HepG2 (cell line): ENCODE measurements at regions not wholly inside any gene's neighbourhood (a gene's known extent, or its start where the extent isn't known, plus 50 kb on each side); places are given as distances from the start of the nearest gene placed in this dataset.

Experiments used
- ATAC-seq: fragments of 200-7000 bp; cut with Tn5 transposase; 3 replicates; pipeline ENCODE4 v1.9.1; 2020; ENCODE audit warnings: mild to moderate bottlenecking, moderate library complexity
- BruUV-seq: library from RNA; stranded (reverse); fragments of 400-500 nt; replicated peaks from 2 replicates; lab custom pipeline; 2021; lab: Mats Ljungman, UMichigan
- CTCF ChIA-PET: fragments of 300-600 bp; formaldehyde crosslinking; extraction: SDS; loops from one replicate; lab custom pipeline; 2021; ENCODE audit warnings: low total read pairs, inconsistent platforms, low intra/inter-chr PET ratio; lab: Yijun Ruan, JAX
- POLR2A ChIA-PET: fragments of 350-600 bp; sonication (Branson Sonifier 250); formaldehyde crosslinking; loops from one replicate; lab custom pipeline; 2020; ENCODE audit warnings: antibody characterized with exemption, inconsistent platforms; lab: Yijun Ruan, JAX
- DNase-seq: peaks from one replicate; pipeline ENCODE4 v3.0.0-alpha.2; 2015; ENCODE audit warnings: low spot score
- FAIRE-seq: peaks from 3 replicates; lab custom pipeline; 2011; peaks lifted over from hg19 to GRCh38; lab: Jason Lieb, UNC
- H2AFZ ChIP-seq: one replicate; pipeline ENCODE4 v1.6.1; 2011; ENCODE audit warnings: low read length, inconsistent platforms
- H3K27ac ChIP-seq: fragments of 300-600 bp; 3 replicates; pipeline ENCODE4 v1.8.0; 2011; ENCODE audit warnings: mixed run types, mild to moderate bottlenecking, mixed read lengths, low read length, inconsistent platforms; ENCODE audit not compliant: insufficient read depth; ENCODE audit errors: extremely low read length
- H3K27me3 ChIP-seq, 2 experiments: fragments of 200-600 bp in 1 of 2; 2 replicates in 1 of 2; 3 replicates in 1 of 2; pipeline versions ENCODE4 v1.6.0 to v1.8.0; 2011; ENCODE audit warnings: low read length in 2 of 2, mild to moderate bottlenecking in 2 of 2, moderate library complexity in 2 of 2, inconsistent platforms in 1 of 2; ENCODE audit not compliant: insufficient read depth in 2 of 2, control insufficient read depth in 1 of 2
- H3K36me3 ChIP-seq, 2 experiments: fragments of 200-600 bp in 1 of 2; replicated peaks in 1 of 2; 2 replicates in 1 of 2; 3 replicates in 1 of 2; pipeline versions ENCODE4 v1.5.1 to v1.8.0; 2011; ENCODE audit warnings: low read length in 2 of 2, inconsistent platforms in 1 of 2; ENCODE audit not compliant: insufficient read depth in 2 of 2, control insufficient read depth in 1 of 2
- H3K4me1 ChIP-seq: 2 replicates; pipeline ENCODE4 v1.5.1; 2012; ENCODE audit warnings: low read length, inconsistent platforms; ENCODE audit not compliant: insufficient read depth
- H3K4me2 ChIP-seq: 2 replicates; pipeline ENCODE4 v1.6.0; 2011; ENCODE audit warnings: low read depth, low read length, inconsistent platforms
- H3K4me3 ChIP-seq, 3 experiments: fragments of 200-600 bp in 1 of 3; sonication (generic), shearing (Covaris generic) in 1 of 3; replicated peaks in 1 of 3; 2 replicates each; pipeline ENCODE4 v1.5.1; 2011 to 2016; ENCODE audit warnings: low read length in 3 of 3, inconsistent platforms in 2 of 3, low read depth in 2 of 3, mild to moderate bottlenecking in 2 of 3, control low read depth in 1 of 3, mixed read lengths in 1 of 3; ENCODE audit not compliant: insufficient read depth in 1 of 3
- H3K79me2 ChIP-seq: one replicate; pipeline ENCODE4 v1.6.1; 2011; ENCODE audit warnings: low read length, inconsistent platforms; ENCODE audit not compliant: insufficient read depth
- H3K9ac ChIP-seq: 2 replicates; pipeline ENCODE4 v1.6.0; 2011; ENCODE audit warnings: mild to moderate bottlenecking, low read depth, low read length, inconsistent platforms; ENCODE audit not compliant: insufficient read depth
- H3K9me3 ChIP-seq: 2 replicates; pipeline ENCODE4 v1.5.1; 2012; ENCODE audit warnings: mild to moderate bottlenecking, low read length
- H4K20me1 ChIP-seq: 2 replicates; pipeline ENCODE4 v1.6.0; 2011; ENCODE audit warnings: inconsistent platforms, mild to moderate bottlenecking, low read length, moderate library complexity; ENCODE audit not compliant: insufficient read depth
- CBFB ChIP-seq: sonication (generic); formaldehyde crosslinking; IDR thresholded peaks from 2 replicates; pipeline ENCODE4 v1.4.0; 2020; ENCODE audit warnings: missing genetic modification reagents
- CREB1 ChIP-seq, 2 experiments: fragments of 450-650 bp in 1 of 2; IDR thresholded peaks; 2 replicates each; pipeline ENCODE4 v1.6.1; 2016 to 2017; ENCODE audit warnings: control low read depth in 1 of 2, mild to moderate bottlenecking in 1 of 2, missing compliant biosample characterization in 1 of 2, missing genetic modification characterization in 1 of 2
- HOXA9 ChIP-seq: sonication (generic); formaldehyde crosslinking; IDR thresholded peaks from 2 replicates; pipeline ENCODE4 v1.8.1; 2022; ENCODE audit warnings: missing genetic modification reagents, mild to moderate bottlenecking, moderate library complexity, borderline replicate concordance
- MAF1 ChIP-seq: sonication (generic); formaldehyde crosslinking; IDR thresholded peaks from 2 replicates; pipeline ENCODE4 v1.5.0; 2020; ENCODE audit warnings: missing genetic modification reagents, borderline replicate concordance
- MBD4 ChIP-seq: IDR thresholded peaks from 2 replicates; pipeline ENCODE4 v1.6.1; 2012; ENCODE audit warnings: low read length, inconsistent platforms, borderline replicate concordance
- MIER3 ChIP-seq: IDR thresholded peaks from 2 replicates; pipeline ENCODE4 v1.6.1; 2016; ENCODE audit warnings: missing compliant biosample characterization, borderline replicate concordance
- NFYB ChIP-seq: sonication (generic); formaldehyde crosslinking; IDR thresholded peaks from 2 replicates; pipeline ENCODE4 v1.4.0; 2020; ENCODE audit warnings: missing genetic modification reagents
- RFXAP ChIP-seq: sonication (generic); formaldehyde crosslinking; IDR thresholded peaks from 2 replicates; pipeline ENCODE4 v1.4.0; 2020; ENCODE audit warnings: missing genetic modification reagents, borderline replicate concordance
- SALL1 ChIP-seq: sonication (generic); formaldehyde crosslinking; IDR thresholded peaks from 2 replicates; pipeline ENCODE4 v1.8.0; 2022; ENCODE audit warnings: mild to moderate bottlenecking, missing genetic modification reagents
- SP5 ChIP-seq: IDR thresholded peaks from 2 replicates; pipeline ENCODE4 v1.6.1; 2016; ENCODE audit warnings: low read depth, borderline replicate concordance
- ZEB1 ChIP-seq: IDR thresholded peaks from 2 replicates; pipeline ENCODE4 v1.6.1; 2012; ENCODE audit warnings: mild to moderate bottlenecking, low read depth, inconsistent platforms; ENCODE audit not compliant: insufficient replicate concordance
- ZNF136 ChIP-seq: sonication (generic); formaldehyde crosslinking; IDR thresholded peaks from 2 replicates; pipeline ENCODE4 v1.8.1; 2022; ENCODE audit warnings: low read depth, mild to moderate bottlenecking, moderate library complexity, missing genetic modification reagents
- ZNF251 ChIP-seq: sonication (generic); formaldehyde crosslinking; IDR thresholded peaks from 2 replicates; pipeline ENCODE4 v1.9.0; 2021; ENCODE audit warnings: mild to moderate bottlenecking, missing genetic modification reagents
- ZNF709 ChIP-seq: sonication (generic); formaldehyde crosslinking; IDR thresholded peaks from 2 replicates; pipeline ENCODE4 v1.5.0; 2020; ENCODE audit warnings: mild to moderate bottlenecking, missing genetic modification reagents
- ZNF761 ChIP-seq: sonication (generic); formaldehyde crosslinking; conservative IDR thresholded peaks from 2 replicates; pipeline ENCODE4 v1.4.0; 2020; ENCODE audit warnings: mild to moderate bottlenecking, missing genetic modification reagents
- ZNF883 ChIP-seq: sonication (generic); formaldehyde crosslinking; IDR thresholded peaks from 2 replicates; pipeline ENCODE4 v1.5.1; 2020; ENCODE audit warnings: mild to moderate bottlenecking, missing genetic modification reagents; ENCODE audit errors: not compliant biosample characterization
- ZSCAN9 ChIP-seq: IDR thresholded peaks from 2 replicates; pipeline ENCODE4 v1.6.1; 2016; ENCODE audit warnings: borderline replicate concordance
- WGBS: methylation state at CpG from one replicate; pipeline ENCODE4 v1.1.6; 2017; ENCODE audit warnings: low lambda C conversion rate; 5-methylcytosine and 5-hydroxymethylcytosine counted together
- in situ Hi-C: cut with HindIII; loops from 2 replicates; pipeline ENCODE4 v1.10.0; 2017; ENCODE audit warnings: low pct_unique_long_range_greater_than_20kb; ENCODE audit not compliant: extremely low pct_ligation_motif_present
- intact Hi-C: fragments of 100-400 bp; cut with micrococcal nuclease; formaldehyde crosslinking; loops from one replicate; pipeline ENCODE4 v1.10.0; 2022; ENCODE audit not compliant: unreplicated experiment
- TF ChIP-seq, protein P1 (sequence below): sonication (generic); formaldehyde crosslinking; conservative IDR thresholded peaks from 2 replicates; pipeline ENCODE4 v1.4.0; 2020; ENCODE audit warnings: missing genetic modification reagents
- TF ChIP-seq, protein P2 (sequence below): sonication (generic); formaldehyde crosslinking; conservative IDR thresholded peaks from 2 replicates; pipeline ENCODE4 v1.4.0; 2020; ENCODE audit warnings: missing genetic modification reagents
- TF ChIP-seq, protein P3 (sequence below): IDR thresholded peaks from 2 replicates; pipeline ENCODE4 v1.6.1; 2016; ENCODE audit warnings: missing biosample characterization, missing genetic modification reagents, low read depth
- TF ChIP-seq, protein P4 (sequence below): IDR thresholded peaks from 2 replicates; pipeline ENCODE4 v1.6.1; 2016; ENCODE audit warnings: missing compliant biosample characterization, missing genetic modification reagents, borderline replicate concordance

DNA sequence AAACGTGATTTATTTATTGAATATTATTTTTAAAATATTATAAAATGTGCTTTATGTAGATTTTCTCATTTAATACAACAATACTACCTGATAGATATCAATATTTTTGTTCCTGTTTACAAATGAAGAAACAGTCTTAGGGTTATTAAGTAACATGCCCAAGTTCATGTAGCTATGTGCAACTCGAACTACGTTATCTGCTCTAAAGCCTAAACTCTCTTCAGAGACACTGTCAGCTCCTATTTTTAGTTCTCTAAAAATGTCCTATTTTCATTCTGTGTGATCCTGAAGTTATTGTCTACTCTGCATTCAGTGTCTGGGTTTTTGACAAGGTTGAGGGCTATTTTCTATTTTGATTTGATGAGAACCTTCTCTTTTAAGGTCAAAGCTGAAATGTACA is 550.1 kb upstream of the B3GALT2 start (continued):
- TF ChIP-seq, protein P1, sequence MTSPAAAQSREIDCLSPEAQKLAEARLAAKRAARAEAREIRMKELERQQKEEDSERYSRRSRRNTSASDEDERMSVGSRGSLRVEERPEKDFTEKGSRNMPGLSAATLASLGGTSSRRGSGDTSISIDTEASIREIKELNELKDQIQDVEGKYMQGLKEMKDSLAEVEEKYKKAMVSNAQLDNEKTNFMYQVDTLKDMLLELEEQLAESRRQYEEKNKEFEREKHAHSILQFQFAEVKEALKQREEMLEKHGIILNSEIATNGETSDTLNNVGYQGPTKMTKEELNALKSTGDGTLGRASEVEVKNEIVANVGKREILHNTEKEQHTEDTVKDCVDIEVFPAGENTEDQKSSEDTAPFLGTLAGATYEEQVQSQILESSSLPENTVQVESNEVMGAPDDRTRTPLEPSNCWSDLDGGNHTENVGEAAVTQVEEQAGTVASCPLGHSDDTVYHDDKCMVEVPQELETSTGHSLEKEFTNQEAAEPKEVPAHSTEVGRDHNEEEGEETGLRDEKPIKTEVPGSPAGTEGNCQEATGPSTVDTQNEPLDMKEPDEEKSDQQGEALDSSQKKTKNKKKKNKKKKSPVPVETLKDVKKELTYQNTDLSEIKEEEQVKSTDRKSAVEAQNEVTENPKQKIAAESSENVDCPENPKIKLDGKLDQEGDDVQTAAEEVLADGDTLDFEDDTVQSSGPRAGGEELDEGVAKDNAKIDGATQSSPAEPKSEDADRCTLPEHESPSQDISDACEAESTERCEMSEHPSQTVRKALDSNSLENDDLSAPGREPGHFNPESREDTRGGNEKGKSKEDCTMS = no peak
- TF ChIP-seq MAF1 (CRISPR knock-in tag) (no peak), CBFB (CRISPR knock-in tag) (no peak), ZSCAN9 (no peak), ZEB1 (no peak), RFXAP (CRISPR knock-in tag) (no peak), ZNF136 (no peak), CREB1 (IDR thresholded peaks at IDR 0.05) (no peak), CREB1 (CRISPR knock-in tag; IDR thresholded peaks at IDR 0.05) (no peak)
- TF ChIP-seq, protein P2, sequence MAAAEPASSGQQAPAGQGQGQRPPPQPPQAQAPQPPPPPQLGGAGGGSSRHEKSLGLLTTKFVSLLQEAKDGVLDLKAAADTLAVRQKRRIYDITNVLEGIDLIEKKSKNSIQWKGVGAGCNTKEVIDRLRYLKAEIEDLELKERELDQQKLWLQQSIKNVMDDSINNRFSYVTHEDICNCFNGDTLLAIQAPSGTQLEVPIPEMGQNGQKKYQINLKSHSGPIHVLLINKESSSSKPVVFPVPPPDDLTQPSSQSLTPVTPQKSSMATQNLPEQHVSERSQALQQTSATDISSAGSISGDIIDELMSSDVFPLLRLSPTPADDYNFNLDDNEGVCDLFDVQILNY (CRISPR knock-in tag) = no peak

DNA sequence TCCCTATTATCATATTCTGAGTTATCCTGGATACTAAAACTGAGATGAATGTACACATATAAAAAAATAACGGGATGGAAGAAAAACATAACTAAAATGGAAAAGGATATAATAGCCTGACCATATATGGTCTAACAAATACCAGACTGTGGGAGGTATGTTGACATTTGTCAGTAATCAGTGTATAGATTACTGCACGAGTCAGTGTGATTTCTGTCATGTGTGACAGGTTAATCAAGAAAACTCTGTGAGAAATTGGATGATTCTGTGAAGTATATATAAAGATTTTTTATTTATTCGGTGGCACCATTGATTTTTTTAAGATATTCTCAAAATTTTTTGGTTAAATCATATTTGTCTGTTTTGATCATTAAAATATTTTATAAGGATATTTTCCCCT is 547.3 kb upstream of the B3GALT2 start:
- no peaks in the 10 kb centered on the region for H3K9me3 ChIP-seq
- no peak overlapping the region for H3K4me2 ChIP-seq
- FAIRE-seq (no peak), DNase-seq (no peak), ATAC-seq (no peak)
- no peaks in the 10 kb centered on the region for H3K79me2 ChIP-seq
- POLR2A ChIA-PET = no interaction called here
- intact Hi-C loops (no loop called here), in situ Hi-C loops (no loop called here)
- CTCF ChIA-PET = no interaction called here
- H3K27ac ChIP-seq = no peak overlapping the region
- no peak overlapping the region for H2AFZ ChIP-seq
- H3K27me3 ChIP-seq = no peaks in the 10 kb centered on the region
- WGBS = 17% methylated on average over 3 of the region's 3 CpGs
- no peaks in the 10 kb centered on the region for H4K20me1 ChIP-seq
- no peak overlapping the region for H3K4me3 ChIP-seq
- BruUV-seq = no TSS peak
- no peaks in the 10 kb centered on the region for H3K36me3 ChIP-seq
- H3K4me1 ChIP-seq = no peaks in the 10 kb centered on the region
- no peak overlapping the region for H3K9ac ChIP-seq
- no peak for TF ChIP-seq NFYB (CRISPR knock-in tag)
- no peak for TF ChIP-seq HOXA9 (CRISPR knock-in tag)
- TF ChIP-seq ZNF251 = no peak
- no peak for TF ChIP-seq ZNF709
- TF ChIP-seq ZNF761 (CRISPR knock-in tag) = no peak
- TF ChIP-seq ZNF883 (CRISPR knock-in tag) = no peak
- TF ChIP-seq, protein P3, sequence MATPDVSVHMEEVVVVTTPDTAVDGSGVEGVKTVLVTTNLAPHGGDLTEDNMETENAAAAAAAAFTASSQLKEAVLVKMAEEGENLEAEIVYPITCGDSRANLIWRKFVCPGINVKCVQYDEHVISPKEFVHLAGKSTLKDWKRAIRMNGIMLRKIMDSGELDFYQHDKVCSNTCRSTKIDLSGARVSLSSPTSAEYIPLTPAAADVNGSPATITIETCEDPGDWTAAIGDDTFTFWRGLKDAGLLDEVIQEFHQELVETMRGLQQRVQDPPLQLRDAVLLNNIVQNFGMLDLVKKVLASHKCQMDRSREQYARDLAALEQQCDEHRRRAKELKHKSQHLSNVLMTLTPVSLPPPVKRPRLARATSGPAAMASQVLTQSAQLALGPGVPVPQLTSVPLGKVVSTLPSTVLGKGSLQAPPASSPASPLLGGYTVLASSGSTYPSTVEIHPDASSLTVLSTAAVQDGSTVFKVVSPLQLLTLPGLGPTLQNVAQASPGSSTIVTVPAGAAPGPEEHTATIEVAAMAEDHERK (CRISPR knock-in tag) = no peak
- TF ChIP-seq MBD4 = no peak
- no peak for TF ChIP-seq SALL1 (CRISPR knock-in tag)
- TF ChIP-seq, protein P4, sequence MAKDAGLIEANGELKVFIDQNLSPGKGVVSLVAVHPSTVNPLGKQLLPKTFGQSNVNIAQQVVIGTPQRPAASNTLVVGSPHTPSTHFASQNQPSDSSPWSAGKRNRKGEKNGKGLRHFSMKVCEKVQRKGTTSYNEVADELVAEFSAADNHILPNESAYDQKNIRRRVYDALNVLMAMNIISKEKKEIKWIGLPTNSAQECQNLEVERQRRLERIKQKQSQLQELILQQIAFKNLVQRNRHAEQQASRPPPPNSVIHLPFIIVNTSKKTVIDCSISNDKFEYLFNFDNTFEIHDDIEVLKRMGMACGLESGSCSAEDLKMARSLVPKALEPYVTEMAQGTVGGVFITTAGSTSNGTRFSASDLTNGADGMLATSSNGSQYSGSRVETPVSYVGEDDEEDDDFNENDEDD (CRISPR knock-in tag) = no peak
- no peak for TF ChIP-seq SP5
- no peak for TF ChIP-seq MIER3
